GM23338 (cell line): ENCODE measurements at regions not wholly inside any gene's neighbourhood (a gene's known extent, or its start where the extent isn't known, plus 50 kb on each side); places are given as distances from the start of the nearest gene placed in this dataset.

Experiments used
- ATAC-seq: fragments of 200-7000 bp; cut with Tn5 transposase; 3 replicates; pipeline ENCODE4 v1.9.1; 2020
- DNase-seq: peaks from one replicate; pipeline ENCODE4 v3.0.0-alpha.2; 2015; ENCODE audit warnings: low spot score
- H2AFZ ChIP-seq: fragments of 200-600 bp; sonication (generic); 2 replicates; pipeline ENCODE4 v1.8.0; 2016; ENCODE audit warnings: antibody characterized with exemption, mild to moderate bottlenecking, moderate library complexity
- H3F3A ChIP-seq: fragments of 200-600 bp; sonication (generic); replicated peaks from 2 replicates; pipeline ENCODE4 v1.8.0; 2017; ENCODE audit warnings: antibody characterized with exemption, mixed run types, low read depth
- H3K27ac ChIP-seq: fragments of 200-600 bp; sonication (generic); 2 replicates; pipeline ENCODE4 v1.6.1; 2016; ENCODE audit warnings: low read depth
- H3K27me3 ChIP-seq: fragments of 200-600 bp; sonication (generic); 2 replicates; pipeline ENCODE4 v1.8.0; 2016; ENCODE audit warnings: mild to moderate bottlenecking, mixed run types, moderate library complexity; ENCODE audit not compliant: insufficient read depth
- H3K36me3 ChIP-seq: fragments of 200-600 bp; sonication (generic); 2 replicates; pipeline ENCODE4 v1.8.0; 2016; ENCODE audit warnings: mild to moderate bottlenecking; ENCODE audit not compliant: insufficient read depth
- H3K4me1 ChIP-seq: fragments of 200-600 bp; sonication (generic); 2 replicates; pipeline ENCODE4 v1.8.0; 2016; ENCODE audit warnings: mild to moderate bottlenecking, moderate library complexity; ENCODE audit not compliant: insufficient read depth
- H3K4me2 ChIP-seq: fragments of 200-600 bp; sonication (generic); 2 replicates; pipeline ENCODE4 v1.7.1; 2017; ENCODE audit warnings: mixed run types
- H3K4me3 ChIP-seq: fragments of 200-600 bp; sonication (generic); 2 replicates; pipeline ENCODE4 v1.6.1; 2016; ENCODE audit warnings: mixed run types
- H3K79me2 ChIP-seq: fragments of 200-600 bp; sonication (generic); replicated peaks from 2 replicates; pipeline ENCODE4 v1.8.0; 2017; ENCODE audit warnings: mild to moderate bottlenecking; ENCODE audit not compliant: insufficient read depth
- H3K9me2 ChIP-seq: fragments of 200-600 bp; sonication (generic); 2 replicates; pipeline ENCODE4 v1.8.0; 2017; ENCODE audit not compliant: insufficient read depth
- H4K20me1 ChIP-seq: fragments of 200-600 bp; sonication (generic); replicated peaks from 2 replicates; pipeline ENCODE4 v1.8.0; 2017; ENCODE audit warnings: mild to moderate bottlenecking; ENCODE audit not compliant: insufficient read depth
- H3K27ac Mint-ChIP-seq: 2 replicates; pipeline ENCODE4 v1.8.0; 2020; ENCODE audit warnings: inconsistent platforms, mild to moderate bottlenecking, moderate library complexity, mixed read lengths
- H3K27me3 Mint-ChIP-seq: 3 replicates; pipeline ENCODE4 v1.8.0; 2022; ENCODE audit warnings: low read depth, mild to moderate bottlenecking, moderate library complexity, mixed read lengths, inconsistent platforms; ENCODE audit not compliant: insufficient read depth, poor library complexity
- H3K36me3 Mint-ChIP-seq: 3 replicates; pipeline ENCODE4 v1.8.0; 2021; ENCODE audit warnings: low read depth, mild to moderate bottlenecking, inconsistent platforms, moderate library complexity, mixed read lengths
- H3K4me1 Mint-ChIP-seq: 3 replicates; pipeline ENCODE4 v1.8.0; 2020; ENCODE audit warnings: mild to moderate bottlenecking, inconsistent platforms, mixed read lengths
- H3K4me3 Mint-ChIP-seq: 3 replicates; pipeline ENCODE4 v1.8.0; 2021; ENCODE audit warnings: moderate library complexity, mild to moderate bottlenecking, inconsistent platforms, mixed read lengths
- H3K9me3 Mint-ChIP-seq: 3 replicates; pipeline ENCODE4 v1.8.0; 2020; ENCODE audit warnings: moderate library complexity, mild to moderate bottlenecking, inconsistent platforms, mixed read lengths
- CREB1 ChIP-seq: fragments of 250-450 bp; sonication (Bioruptor Pico); IDR thresholded peaks from 2 replicates; pipeline ENCODE4 v1.5.0; 2020; ENCODE audit warnings: low read depth, mild to moderate bottlenecking, moderate library complexity
- CTCF ChIP-seq, 2 experiments: fragments of 200-600 bp in 1 of 2; sonication (generic) in 1 of 2; conservative IDR thresholded peaks; 2 replicates each; pipeline versions ENCODE4 v1.5.1 to v1.6.1; 2016 to 2017; ENCODE audit warnings: antibody characterized with exemption in 2 of 2, low read depth in 2 of 2, mild to moderate bottlenecking in 2 of 2, moderate library complexity in 1 of 2
- ETS1 ChIP-seq: IDR thresholded peaks from 2 replicates; pipeline ENCODE4 v1.6.1; 2016; ENCODE audit warnings: antibody characterized with exemption
- NANOG ChIP-seq: IDR thresholded peaks from 2 replicates; pipeline ENCODE4 v1.6.1; 2016; ENCODE audit warnings: antibody characterized with exemption, borderline replicate concordance
- STAT1 ChIP-seq: IDR thresholded peaks from one replicate; pipeline ENCODE4 v1.6.1; 2016; ENCODE audit warnings: antibody characterized with exemption; ENCODE audit not compliant: unreplicated experiment
- ZNF462 ChIP-seq: fragments of 250-450 bp; sonication (Bioruptor Pico); IDR thresholded peaks from 2 replicates; pipeline ENCODE4 v1.5.0; 2020; ENCODE audit warnings: mild to moderate bottlenecking, moderate library complexity

GRCh38 chr1:212556822-212557549 lies 51.6 kb upstream of the ATF3 start (continued):
- TF ChIP-seq ZNF462 (no peak), CTCF (conservative IDR thresholded peaks at IDR 0.05; ENCODE audit: low read depth in 2 of 2) (no peak), CREB1 (CRISPR knock-in tag) (no peak)

- H3K27me3 Mint-ChIP-seq, result peaks cover 13% of the 10 kb centered on the region
- Histone ChIP-seq H3F3A (no peaks in the 10 kb centered on the region; the same call in 1 of the 2 replicates), H3K27me3 (peaks cover 19% of the 10 kb centered on the region), H3K4me3 (peak overlapping the region; percentile 87), H3K4me1 (no peaks in the 10 kb centered on the region; the same call in 1 of the 2 replicates), H4K20me1 (no peaks in the 10 kb centered on the region), H2AFZ (peak overlapping the region; percentile 96), H3K27ac (no peak overlapping the region), H3K9me2 (no peaks in the 10 kb centered on the region), H3K79me2 (no peaks in the 10 kb centered on the region), H3K36me3 (no peaks in the 10 kb centered on the region), H3K4me2 (peak overlapping the region; percentile 84)
- peaks cover 12% of the 10 kb centered on the region for H3K4me1 Mint-ChIP-seq
- no peak overlapping the region for H3K27ac Mint-ChIP-seq
- DNase-seq, result peak; percentile 70
- H3K4me3 Mint-ChIP-seq, result peak overlapping the region; percentile 79
- peak; percentile 81 for ATAC-seq
- H3K9me3 Mint-ChIP-seq, result no peaks in the 10 kb centered on the region; the same call in 2 of the 3 replicates
- H3K36me3 Mint-ChIP-seq, result no peaks in the 10 kb centered on the region; the same call in 2 of the 3 replicates
- TF ChIP-seq NANOG, result no peak
- no peak for TF ChIP-seq CREB1 (CRISPR knock-in tag)
- no peak for TF ChIP-seq STAT1
- no peak for TF ChIP-seq CTCF (conservative IDR thresholded peaks at IDR 0.05; ENCODE audit: low read depth in 2 of 2)
- no peak for TF ChIP-seq ETS1
Observed at GRCh38 chr1:212557739-212558692, 50.5 kb upstream of the ATF3 start.
